ENCODE measurements at regions not wholly inside any gene's neighbourhood (a gene's known extent, or its start where the extent isn't known, plus 50 kb on each side); places are given as distances from the start of the nearest gene placed in this dataset.

- no peak overlapping the region for H2BK120ac ChIP-seq (ENCODE audit: low read depth, low read length)
- no peaks in the 10 kb centered on the region for H3K9me3 ChIP-seq (ENCODE audit: control insufficient read depth, insufficient read depth, low read length)
- ATAC-seq (ENCODE audit: low read depth): no peak
- H2BK15ac ChIP-seq (ENCODE audit: low read depth, low read length): no peak overlapping the region
- no TSS peak for BruUV-seq (replicated peaks)
- dilution Hi-C loops (cut with HindIII; ENCODE audit: low sequenced_read_pairs, unreplicated experiment): no loop called here
- no peaks in the 10 kb centered on the region for H3K9me1 ChIP-seq (ENCODE audit: insufficient read depth, low read length)
- H3K56ac ChIP-seq (ENCODE audit: extremely low read depth, insufficient read depth, low read length): no peak overlapping the region
- H3K4me1 ChIP-seq (ENCODE audit: control insufficient read depth, insufficient read depth, low read length): no peaks in the 10 kb centered on the region
- no peaks in the 10 kb centered on the region for H3K79me1 ChIP-seq (ENCODE audit: low read depth in 1 of 2, low read length in 2 of 2)
- H4K91ac ChIP-seq (ENCODE audit: insufficient read depth, low read depth, low read length): no peak overlapping the region
- no peaks in the 10 kb centered on the region for H4K20me1 ChIP-seq (ENCODE audit: insufficient read depth, low read length)
- WGBS, 2 experiments (ENCODE audit: extremely low coverage in 2 of 2, insufficient read length in 1 of 2): no CpG with 5 or more reads among the region's 4 CpGs
- no peak overlapping the region for H4K8ac ChIP-seq (ENCODE audit: low read depth in 2 of 2, low read length in 2 of 2)
- no peak overlapping the region for H3K9ac ChIP-seq (ENCODE audit: low read depth, low read length)
- no peak for DNase-seq
- ChIA-PET CTCF (interaction anchor here (1.2 kb wide), 1 partner anchor 12 kb away, joined by 6 read pairs; no protein-coding TSS in a partner anchor), POLR2A (ENCODE audit: unreplicated experiment) (no interaction called here)
- intact Hi-C loops (cut with micrococcal nuclease): no loop called here
- H3K4ac ChIP-seq (ENCODE audit: low read depth, low read length): no peak overlapping the region
- no peak overlapping the region for H4K5ac ChIP-seq (ENCODE audit: low read depth, low read length)
- no peak overlapping the region for H3K23ac ChIP-seq (ENCODE audit: low read depth, low read length)
- H2BK5ac ChIP-seq (ENCODE audit: low read depth, low read length, poor library complexity, severe bottlenecking): no peak overlapping the region
- H3K36me3 ChIP-seq (ENCODE audit: control insufficient read depth, insufficient read depth, low read length): no peaks in the 10 kb centered on the region
- H3K4me3 ChIP-seq (ENCODE audit: insufficient read depth, low read depth, low read length): no peak overlapping the region
- no peak overlapping the region for H2BK20ac ChIP-seq (ENCODE audit: low read depth, low read length)
- H2AFZ ChIP-seq (replicated peaks; ENCODE audit: low read length, poor library complexity): no peak overlapping the region
- H2AK9ac ChIP-seq (replicated peaks; ENCODE audit: low read depth, low read length, poor library complexity): no peak overlapping the region
- no peaks in the 10 kb centered on the region; the same call in 1 of the 2 replicates for H3K27me3 ChIP-seq (ENCODE audit: control insufficient read depth, insufficient read depth, low read length)
- in situ Hi-C loops (cut with MboI; ENCODE audit: low sequenced_read_pairs): no loop called here
- no peak overlapping the region for H2AK5ac ChIP-seq (ENCODE audit: low read depth, low read length)
- H3K4me2 ChIP-seq (ENCODE audit: low read depth, low read length): no peak overlapping the region
- H3K18ac ChIP-seq (ENCODE audit: low read depth, low read length): no peak overlapping the region
- H3K27ac ChIP-seq (ENCODE audit: insufficient read depth, low read length): no peak overlapping the region
- no peak for TF ChIP-seq NFE2L2 (IDR thresholded peaks at IDR 0.05; ENCODE audit: low read depth, low read length)
- TF ChIP-seq SMC3 (IDR thresholded peaks at IDR 0.05; ENCODE audit: low read depth, low read length): no peak
- TF ChIP-seq CHD1 (IDR thresholded peaks at IDR 0.05; ENCODE audit: low read depth, low read length): no peak
- TF ChIP-seq RFX5 (IDR thresholded peaks at IDR 0.05; ENCODE audit: low read depth, low read length): no peak
- no peak for TF ChIP-seq USF2 (IDR thresholded peaks at IDR 0.05; ENCODE audit: low read depth, low read length)
- TF ChIP-seq CTCF (conservative IDR thresholded peaks at IDR 0.05; ENCODE audit: low read depth, low read length): no peak
- TF ChIP-seq MXI1 (IDR thresholded peaks at IDR 0.05; ENCODE audit: borderline replicate concordance, low read depth, low read length): no peak
- no peak overlapping the region for H3K14ac ChIP-seq (replicated peaks; ENCODE audit: low read depth, low read length)
Measured at GRCh38 chr11:95524314-95525036, 265.1 kb downstream of the FAM76B start.

All from IMR-90 (cell line).